ENCODE measurements at regions not wholly inside any gene's neighbourhood (a gene's known extent, or its start where the extent isn't known, plus 50 kb on each side); places are given as distances from the start of the nearest gene placed in this dataset.

GRCh38 chr21:15406791-15407190, 323.0 kb upstream of the USP25 start:
- ChIA-PET CTCF (no interaction called here), POLR2A (ENCODE audit: unreplicated experiment) (no interaction called here)
- intact Hi-C loops (cut with micrococcal nuclease) = no loop called here
- H3K27ac ChIP-seq (ENCODE audit: low read length) = no peak overlapping the region
- H3K4me2 ChIP-seq (ENCODE audit: low read length) = no peak overlapping the region
- 0 out of 2 replicates have a peak, but pooled peaks cover 6% of the 10 kb centered on the region for H3K9me2 ChIP-seq (replicated peaks; ENCODE audit: low read length)
- H3K9me3 ChIP-seq (ENCODE audit: low read length) = no peaks in the 10 kb centered on the region
- ATAC-seq = no peak
- H4K20me1 ChIP-seq (ENCODE audit: low read length) = no peaks in the 10 kb centered on the region
- no peak overlapping the region for H2AFZ ChIP-seq (ENCODE audit: low read length)
- H3K36me3 ChIP-seq (ENCODE audit: low read depth, low read length) = no peaks in the 10 kb centered on the region
- H3K4me1 ChIP-seq (ENCODE audit: insufficient read depth, low read length) = no peaks in the 10 kb centered on the region
- no peaks in the 10 kb centered on the region for H3K27me3 ChIP-seq (ENCODE audit: low read length)
- TF ChIP-seq EZH2phosphoT487 (IDR thresholded peaks at IDR 0.05; ENCODE audit: borderline replicate concordance, low read length) = no peak
- TF ChIP-seq CTCF (conservative IDR thresholded peaks at IDR 0.05; ENCODE audit: low read depth, low read length) = no peak
- TF ChIP-seq EZH2 (IDR thresholded peaks at IDR 0.05; ENCODE audit: low read length, unreplicated experiment) = no peak
- no TSS peak for BruUV-seq (replicated peaks)
- no peak for DNase-seq
- no peak overlapping the region for H3K9ac ChIP-seq (ENCODE audit: low read length)
- no peak overlapping the region for H3K4me3 ChIP-seq (ENCODE audit: low read length)
- no peaks in the 10 kb centered on the region for H3K79me2 ChIP-seq (ENCODE audit: low read length)
- H3F3A ChIP-seq (ENCODE audit: low read length, unreplicated experiment) = no peaks in the 10 kb centered on the region

- ChIA-PET CTCF (no interaction called here), POLR2A (ENCODE audit: unreplicated experiment) (no interaction called here)
- Histone ChIP-seq H3K9me3 (ENCODE audit: low read length) (no peaks in the 10 kb centered on the region), H3K36me3 (ENCODE audit: low read depth, low read length) (no peaks in the 10 kb centered on the region), H4K20me1 (ENCODE audit: low read length) (no peaks in the 10 kb centered on the region), H3K4me2 (ENCODE audit: low read length) (no peak overlapping the region), H3K9ac (ENCODE audit: low read length) (no peak overlapping the region), H3K27me3 (ENCODE audit: low read length) (no peaks in the 10 kb centered on the region), H3K27ac (ENCODE audit: low read length) (no peak overlapping the region), H3K9me2 (replicated peaks; ENCODE audit: low read length) (0 out of 2 replicates have a peak, but pooled peaks cover 6% of the 10 kb centered on the region), H2AFZ (ENCODE audit: low read length) (no peak overlapping the region), H3K4me3 (ENCODE audit: low read length) (no peak overlapping the region), H3K79me2 (ENCODE audit: low read length) (no peaks in the 10 kb centered on the region), H3K4me1 (ENCODE audit: insufficient read depth, low read length) (no peaks in the 10 kb centered on the region), H3F3A (ENCODE audit: low read length, unreplicated experiment) (no peaks in the 10 kb centered on the region)
- intact Hi-C loops (cut with micrococcal nuclease) = no loop called here
- BruUV-seq (replicated peaks) = no TSS peak
- TF ChIP-seq CTCF (conservative IDR thresholded peaks at IDR 0.05; ENCODE audit: low read depth, low read length) (no peak), EZH2 (IDR thresholded peaks at IDR 0.05; ENCODE audit: low read length, unreplicated experiment) (no peak), EZH2phosphoT487 (IDR thresholded peaks at IDR 0.05; ENCODE audit: borderline replicate concordance, low read length) (no peak)
- ATAC-seq (no peak), DNase-seq (no peak)
Observed at GRCh38 chr21:15407585-15407984, 322.2 kb upstream of the USP25 start.

GRCh38 chr21:15408089-15408488, 321.7 kb upstream of the USP25 start:
- CTCF ChIA-PET = no interaction called here
- no peak for DNase-seq
- no peak for TF ChIP-seq EZH2phosphoT487 (IDR thresholded peaks at IDR 0.05; ENCODE audit: borderline replicate concordance, low read length)
- TF ChIP-seq EZH2 (IDR thresholded peaks at IDR 0.05; ENCODE audit: low read length, unreplicated experiment) = no peak
- no peak for TF ChIP-seq CTCF (conservative IDR thresholded peaks at IDR 0.05; ENCODE audit: low read depth, low read length)
- Histone ChIP-seq H3K9me3 (ENCODE audit: low read length) (no peaks in the 10 kb centered on the region), H3K9me2 (replicated peaks; ENCODE audit: low read length) (0 out of 2 replicates have a peak, but pooled peaks cover 6% of the 10 kb centered on the region), H3K9ac (ENCODE audit: low read length) (no peak overlapping the region), H3K4me2 (ENCODE audit: low read length) (no peak overlapping the region), H3K27me3 (ENCODE audit: low read length) (no peaks in the 10 kb centered on the region), H3K79me2 (ENCODE audit: low read length) (no peaks in the 10 kb centered on the region), H3F3A (ENCODE audit: low read length, unreplicated experiment) (no peaks in the 10 kb centered on the region), H2AFZ (ENCODE audit: low read length) (no peak overlapping the region), H3K4me3 (ENCODE audit: low read length) (no peak overlapping the region), H3K4me1 (ENCODE audit: insufficient read depth, low read length) (no peaks in the 10 kb centered on the region), H4K20me1 (ENCODE audit: low read length) (no peaks in the 10 kb centered on the region), H3K36me3 (ENCODE audit: low read depth, low read length) (no peaks in the 10 kb centered on the region), H3K27ac (ENCODE audit: low read length) (no peak overlapping the region)
- POLR2A ChIA-PET (ENCODE audit: unreplicated experiment) = no interaction called here
- ATAC-seq = no peak
- BruUV-seq (replicated peaks) = no TSS peak
- intact Hi-C loops (cut with micrococcal nuclease) = no loop called here

Measured in PC-3 (cell line).